DOHH2 (cell line): ENCODE measurements at regions not wholly inside any gene's neighbourhood (a gene's known extent, or its start where the extent isn't known, plus 50 kb on each side); places are given as distances from the start of the nearest gene placed in this dataset.

Experiments used
- H3F3A ChIP-seq: fragments of 200-600 bp; sonication (generic), shearing (Covaris generic); 2 replicates; pipeline ENCODE4 v1.6.0; 2016; ENCODE audit warnings: antibody characterized with exemption, mild to moderate bottlenecking; ENCODE audit not compliant: control insufficient read depth, insufficient read depth
- H3K27ac ChIP-seq: fragments of 200-600 bp; sonication (generic); 2 replicates; pipeline ENCODE4 v1.5.1; 2014; ENCODE audit warnings: low read depth, mild to moderate bottlenecking, low read length, moderate library complexity
- H3K27me3 ChIP-seq: fragments of 200-600 bp; sonication (generic); 2 replicates; pipeline ENCODE4 v1.6.1; 2014; ENCODE audit warnings: mild to moderate bottlenecking, low read length, mixed read lengths; ENCODE audit not compliant: control insufficient read depth
- H3K36me3 ChIP-seq: fragments of 200-600 bp; sonication (generic); 2 replicates; pipeline ENCODE4 v1.6.1; 2014; ENCODE audit warnings: mild to moderate bottlenecking, low read length, moderate library complexity, mixed read lengths; ENCODE audit not compliant: control insufficient read depth
- H3K4me1 ChIP-seq: fragments of 200-600 bp; sonication (generic); 2 replicates; pipeline ENCODE4 v1.6.1; 2014; ENCODE audit warnings: mild to moderate bottlenecking, low read length, mixed read lengths; ENCODE audit not compliant: control insufficient read depth
- H3K4me2 ChIP-seq: fragments of 200-600 bp; sonication (generic); 2 replicates; pipeline ENCODE4 v1.6.0; 2014; ENCODE audit warnings: mild to moderate bottlenecking, low read length, moderate library complexity
- H3K4me3 ChIP-seq: fragments of 200-600 bp; sonication (generic); 2 replicates; pipeline ENCODE4 v1.5.1; 2014; ENCODE audit warnings: mild to moderate bottlenecking, low read length, mixed read lengths
- H3K79me2 ChIP-seq: fragments of 200-600 bp; sonication (generic); 2 replicates; pipeline ENCODE4 v1.6.1; 2014; ENCODE audit warnings: mild to moderate bottlenecking, low read length, mixed read lengths; ENCODE audit not compliant: control insufficient read depth
- H3K9me2 ChIP-seq: fragments of 200-600 bp; sonication (generic); replicated peaks from 2 replicates; pipeline ENCODE4 v1.6.1; 2014; ENCODE audit warnings: mild to moderate bottlenecking, low read length, mixed read lengths; ENCODE audit not compliant: control insufficient read depth
- H3K9me3 ChIP-seq: fragments of 200-600 bp; sonication (generic); 2 replicates; pipeline ENCODE4 v1.6.1; 2014; ENCODE audit warnings: antibody characterized with exemption, low read length, mixed read lengths; ENCODE audit not compliant: control insufficient read depth, insufficient read depth
- H4K20me1 ChIP-seq: fragments of 200-600 bp; sonication (generic); 2 replicates; pipeline ENCODE4 v1.6.0; 2014; ENCODE audit warnings: low read depth, mild to moderate bottlenecking, antibody characterized with exemption, low read length, moderate library complexity; ENCODE audit not compliant: control insufficient read depth, insufficient read depth
- CTCF ChIP-seq: fragments of 200-600 bp; sonication (generic); IDR thresholded peaks from one replicate; pipeline ENCODE4 v1.5.1; 2014; ENCODE audit warnings: antibody characterized with exemption, mild to moderate bottlenecking, low read depth, low read length; ENCODE audit not compliant: poor library complexity, severe bottlenecking
- EZH2phosphoT487 ChIP-seq: fragments of 200-600 bp; sonication (generic); IDR thresholded peaks from 2 replicates; pipeline ENCODE4 v1.6.1; 2017; ENCODE audit warnings: borderline replicate concordance, mild to moderate bottlenecking, antibody characterized with exemption, low read length, moderate library complexity, mixed read lengths

- no peaks in the 10 kb centered on the region for H4K20me1 ChIP-seq
- no peak overlapping the region for H3K4me2 ChIP-seq
- H3F3A ChIP-seq: no peaks in the 10 kb centered on the region
- TF ChIP-seq CTCF (no peak), EZH2phosphoT487 (no peak)
- no peaks in the 10 kb centered on the region for H3K9me2 ChIP-seq
- H3K4me1 ChIP-seq: no peaks in the 10 kb centered on the region
- H3K4me3 ChIP-seq: no peak overlapping the region
- no peaks in the 10 kb centered on the region for H3K27me3 ChIP-seq
- no peak overlapping the region for H3K27ac ChIP-seq
- H3K36me3 ChIP-seq: no peaks in the 10 kb centered on the region
- no peaks in the 10 kb centered on the region for H3K79me2 ChIP-seq
- no peaks in the 10 kb centered on the region for H3K9me3 ChIP-seq
Observed at GRCh38 chr3:162385387-162385786, 888.8 kb downstream of the OTOL1 start.

GRCh38 chr3:162390891-162391290, 894.3 kb downstream of the OTOL1 start:
- H3K36me3 ChIP-seq: no peaks in the 10 kb centered on the region
- TF ChIP-seq EZH2phosphoT487: no peak
- H3K79me2 ChIP-seq: no peaks in the 10 kb centered on the region
- no peaks in the 10 kb centered on the region for H3F3A ChIP-seq
- no peak overlapping the region for H3K4me2 ChIP-seq
- H3K4me3 ChIP-seq: no peak overlapping the region
- H4K20me1 ChIP-seq: no peaks in the 10 kb centered on the region
- H3K9me3 ChIP-seq: no peaks in the 10 kb centered on the region
- H3K27me3 ChIP-seq: no peaks in the 10 kb centered on the region
- H3K4me1 ChIP-seq: no peaks in the 10 kb centered on the region
- no peak overlapping the region for H3K27ac ChIP-seq
- H3K9me2 ChIP-seq: no peaks in the 10 kb centered on the region

- no peaks in the 10 kb centered on the region for H3K9me2 ChIP-seq
- TF ChIP-seq CTCF: no peak
- no peak overlapping the region for H3K27ac ChIP-seq
- H3K27me3 ChIP-seq: no peaks in the 10 kb centered on the region
- H3F3A ChIP-seq: no peaks in the 10 kb centered on the region
- no peak overlapping the region for H3K4me3 ChIP-seq
- no peaks in the 10 kb centered on the region for H3K9me3 ChIP-seq
- H3K36me3 ChIP-seq: no peaks in the 10 kb centered on the region
- H3K79me2 ChIP-seq: no peaks in the 10 kb centered on the region
- H4K20me1 ChIP-seq: no peaks in the 10 kb centered on the region
- H3K4me1 ChIP-seq: no peaks in the 10 kb centered on the region
- no peak overlapping the region for H3K4me2 ChIP-seq
Observed at GRCh38 chr3:162391301-162391700, 894.7 kb downstream of the OTOL1 start.

- H4K20me1 ChIP-seq: no peaks in the 10 kb centered on the region
- no peaks in the 10 kb centered on the region for H3K79me2 ChIP-seq
- no peak overlapping the region for H3K4me2 ChIP-seq
- H3K9me3 ChIP-seq: no peaks in the 10 kb centered on the region
- no peaks in the 10 kb centered on the region for H3K9me2 ChIP-seq
- no peak overlapping the region for H3K27ac ChIP-seq
- no peaks in the 10 kb centered on the region for H3K36me3 ChIP-seq
- H3K4me3 ChIP-seq: no peak overlapping the region
- H3F3A ChIP-seq: no peaks in the 10 kb centered on the region
- H3K4me1 ChIP-seq: no peaks in the 10 kb centered on the region
- TF ChIP-seq EZH2phosphoT487 (no peak), CTCF (no peak)
- no peaks in the 10 kb centered on the region for H3K27me3 ChIP-seq
Observed at GRCh38 chr3:162395496-162395895, 898.9 kb downstream of the OTOL1 start.
